HCT116 (cell line): ENCODE measurements at regions not wholly inside any gene's neighbourhood (a gene's known extent, or its start where the extent isn't known, plus 50 kb on each side); places are given as distances from the start of the nearest gene placed in this dataset.

ENCODE experiments used
- ATAC-seq: fragments of 200-7000 bp; cut with Tn5 transposase; 2 replicates; pipeline ENCODE4 v1.9.1; 2020; ENCODE audit warnings: mild to moderate bottlenecking, moderate library complexity
- BruUV-seq: library from RNA; stranded (reverse); fragments of 400-500 nt; replicated peaks from 2 replicates; lab custom pipeline; 2021; lab: Mats Ljungman, UMichigan
- CTCF ChIA-PET: fragments of 300-600 bp; sonication (Branson Sonifier 250); formaldehyde crosslinking; loops from one replicate; lab custom pipeline; 2021; ENCODE audit warnings: antibody characterized with exemption; lab: Charles Lee
- POLR2A ChIA-PET: fragments of 300-600, 350-600 bp; sonication (Branson Sonifier 250); formaldehyde crosslinking; loops from one replicate; lab custom pipeline; 2021; ENCODE audit warnings: antibody characterized with exemption; lab: Charles Lee
- RAD21 ChIA-PET, 2 experiments: fragments of 300-600 bp; sonication (Branson Sonifier 250); formaldehyde crosslinking; loops; one replicate each; lab custom pipeline; 2023; ENCODE audit warnings: low total read pairs in 2 of 2; ENCODE audit not compliant: uncharacterized antibody in 2 of 2, unreplicated experiment in 2 of 2, low non-redundant PET in 1 of 2; lab: Charles Lee
- DNase-seq: peaks from one replicate; pipeline ENCODE4 v3.0.0-alpha.2; 2010; ENCODE audit warnings: low read depth, low spot score
- H2AFZ ChIP-seq: fragments of 200-600 bp; shearing (Covaris generic), sonication (generic); 2 replicates; pipeline ENCODE4 v1.6.1; 2017; ENCODE audit warnings: low read depth, mixed run types, mixed read lengths, antibody characterized with exemption, low read length; ENCODE audit not compliant: poor library complexity, severe bottlenecking
- H3K27ac ChIP-seq: 2 replicates; pipeline ENCODE4 v1.5.1; 2012; ENCODE audit warnings: low read depth, low read length
- H3K27me3 ChIP-seq: fragments of 200-600 bp; sonication (generic); 2 replicates; pipeline ENCODE4 v1.6.1; 2016; ENCODE audit warnings: mixed run types, low read length, mixed read lengths; ENCODE audit not compliant: insufficient read depth
- H3K36me3 ChIP-seq, 2 experiments: fragments of 200-500 bp in 1 of 2; fragments of 200-600 bp in 1 of 2; sonication (Bioruptor generic) in 1 of 2; sonication (generic) in 1 of 2; 2 replicates each; pipeline versions ENCODE4 v1.5.1 to v1.6.1; 2014 to 2016; ENCODE audit warnings: low read length in 2 of 2, inconsistent platforms in 1 of 2, mixed read lengths in 1 of 2, mixed run types in 1 of 2; ENCODE audit not compliant: insufficient read depth in 2 of 2, control insufficient read depth in 1 of 2
- H3K4me1 ChIP-seq, 2 experiments: fragments of 200-600 bp in 1 of 2; sonication (generic) in 1 of 2; 2 replicates each; pipeline versions ENCODE4 v1.5.1 to v1.6.1; 2012 to 2017; ENCODE audit warnings: low read length in 2 of 2, inconsistent platforms in 1 of 2, mild to moderate bottlenecking in 1 of 2, mixed read lengths in 1 of 2, mixed run types in 1 of 2, moderate library complexity in 1 of 2; ENCODE audit not compliant: insufficient read depth in 2 of 2, control insufficient read depth in 1 of 2
- H3K4me2 ChIP-seq: fragments of 200-600 bp; sonication (generic); 2 replicates; pipeline ENCODE4 v1.6.1; 2017; ENCODE audit warnings: mixed run types, low read length, mixed read lengths
- H3K4me3 ChIP-seq, 2 experiments: fragments of 200-600 bp in 1 of 2; sonication (generic) in 1 of 2; replicated peaks in 1 of 2; 2 replicates each; pipeline ENCODE4 v1.5.1; 2011 to 2016; ENCODE audit warnings: low read length in 2 of 2, control low read depth in 1 of 2, low read depth in 1 of 2, mild to moderate bottlenecking in 1 of 2, mixed read lengths in 1 of 2, mixed run types in 1 of 2
- H3K79me2 ChIP-seq: fragments of 200-600 bp; sonication (generic); 2 replicates; pipeline ENCODE4 v1.6.1; 2017; ENCODE audit warnings: mild to moderate bottlenecking, mixed run types, low read length, moderate library complexity, mixed read lengths; ENCODE audit not compliant: insufficient read depth
- H3K9ac ChIP-seq: fragments of 200-600 bp; sonication (generic); 2 replicates; pipeline ENCODE4 v1.6.1; 2016; ENCODE audit warnings: low read length, mixed read lengths
- H3K9me2 ChIP-seq: fragments of 200-600 bp; sonication (generic), shearing (Covaris generic); 2 replicates; pipeline ENCODE4 v1.6.1; 2017; ENCODE audit warnings: mixed run types, mild to moderate bottlenecking, moderate library complexity; ENCODE audit not compliant: insufficient read depth
- H3K9me3 ChIP-seq, 2 experiments: fragments of 200-500 bp in 1 of 2; fragments of 200-600 bp in 1 of 2; sonication (Bioruptor generic) in 1 of 2; sonication (generic) in 1 of 2; 2 replicates each; pipeline ENCODE4 v1.6.1; 2014 to 2017; ENCODE audit warnings: low read length in 2 of 2, mixed read lengths in 2 of 2, inconsistent platforms in 1 of 2, low read depth in 1 of 2, mild to moderate bottlenecking in 1 of 2, mixed run types in 1 of 2, moderate library complexity in 1 of 2; ENCODE audit not compliant: control insufficient read depth in 1 of 2, insufficient read depth in 1 of 2
- H4K20me1 ChIP-seq: fragments of 200-600 bp; sonication (generic), shearing (Covaris generic); 2 replicates; pipeline ENCODE4 v1.6.1; 2017; ENCODE audit warnings: mixed run types, mild to moderate bottlenecking, moderate library complexity; ENCODE audit not compliant: insufficient read depth
- CBX3 ChIP-seq: IDR thresholded peaks from 2 replicates; pipeline ENCODE4 v1.6.1; 2012; ENCODE audit warnings: low read depth
- CEBPB ChIP-seq: IDR thresholded peaks from 2 replicates; pipeline ENCODE4 v1.6.1; 2012; ENCODE audit warnings: low read depth
- CTCF ChIP-seq, 3 experiments: fragments of 200-600 bp in 1 of 3; sonication (generic) in 1 of 3; IDR thresholded peaks in 2 of 3; conservative IDR thresholded peaks in 1 of 3; 2 replicates each; pipeline ENCODE4 v1.5.1; 2012 to 2017; ENCODE audit warnings: low read depth in 2 of 3, low read length in 2 of 3, antibody characterized with exemption in 1 of 3, borderline replicate concordance in 1 of 3, control low read depth in 1 of 3, mild to moderate bottlenecking in 1 of 3, mixed read lengths in 1 of 3, mixed run types in 1 of 3, moderate library complexity in 1 of 3; ENCODE audit not compliant: insufficient read depth in 1 of 3
- ELF1 ChIP-seq: IDR thresholded peaks from 2 replicates; pipeline ENCODE4 v1.6.1; 2012; ENCODE audit warnings: low read depth, borderline replicate concordance
- EZH2 ChIP-seq: fragments of 200-600 bp; sonication (generic); IDR thresholded peaks from 2 replicates; pipeline ENCODE4 v1.6.1; 2017; ENCODE audit warnings: antibody characterized with exemption, mixed run types
- EZH2phosphoT487 ChIP-seq: fragments of 200-600 bp; IDR thresholded peaks from 2 replicates; pipeline ENCODE4 v1.6.1; 2018; ENCODE audit warnings: antibody characterized with exemption, borderline replicate concordance
- FOSL1 ChIP-seq: IDR thresholded peaks from 2 replicates; pipeline ENCODE4 v1.6.1; 2012; ENCODE audit warnings: low read depth
- POLR2A ChIP-seq: IDR thresholded peaks from 2 replicates; pipeline ENCODE4 v1.7.0; 2011; ENCODE audit warnings: borderline replicate concordance; ENCODE audit not compliant: insufficient read depth, insufficient read length; ENCODE audit errors: extremely low read depth
- POLR2AphosphoS5 ChIP-seq: IDR thresholded peaks from 2 replicates; pipeline ENCODE4 v1.6.1; 2011; ENCODE audit warnings: mild to moderate bottlenecking, low read depth, low read length, moderate library complexity
- SIN3A ChIP-seq: IDR thresholded peaks from 2 replicates; pipeline ENCODE4 v1.6.1; 2012; ENCODE audit warnings: low read depth
- SP1 ChIP-seq: IDR thresholded peaks from 2 replicates; pipeline ENCODE4 v1.6.1; 2012; ENCODE audit warnings: low read depth
- ZFX ChIP-seq: fragments of 450-650 bp; IDR thresholded peaks from 2 replicates; pipeline ENCODE4 v1.6.1; 2017
- intact Hi-C: fragments of 100-400 bp; cut with micrococcal nuclease; formaldehyde crosslinking; loops from 2 replicates; pipeline ENCODE4 v1.10.0; 2022
- TF ChIP-seq, protein P1 (sequence below): IDR thresholded peaks from 2 replicates; pipeline ENCODE4 v1.6.1; 2012
- TF ChIP-seq, protein P2 (sequence below): IDR thresholded peaks from 2 replicates; pipeline ENCODE4 v1.6.1; 2011; ENCODE audit warnings: mild to moderate bottlenecking, low read length, moderate library complexity; ENCODE audit not compliant: insufficient replicate concordance; ENCODE audit errors: extremely low read depth
- TF ChIP-seq, protein P3 (sequence below): IDR thresholded peaks from 2 replicates; pipeline ENCODE4 v1.6.1; 2012

DNA sequence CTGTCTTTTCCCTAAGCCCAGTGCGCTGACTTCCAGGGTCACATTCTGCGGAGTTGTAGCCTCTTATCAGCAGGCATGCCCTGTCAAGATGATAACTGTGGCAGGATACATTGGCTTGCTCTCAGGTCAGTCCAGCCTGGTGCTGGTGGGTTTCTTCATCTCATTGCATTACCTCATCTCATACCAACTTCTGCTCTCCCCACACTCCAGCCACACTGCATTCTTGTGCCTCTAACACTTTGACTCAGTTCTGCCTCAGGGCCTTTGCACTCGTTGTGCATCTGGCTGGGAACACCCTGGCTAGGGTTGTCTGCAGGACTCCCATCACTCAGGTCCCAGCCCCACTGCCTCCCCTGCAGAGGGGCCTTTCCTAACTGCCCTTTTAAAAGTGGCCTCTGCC lies 110.3 kb upstream of the BACH2 start:
- no peak overlapping the region for H3K4me3 ChIP-seq
- no peaks in the 10 kb centered on the region for H3K9me2 ChIP-seq
- CTCF ChIA-PET: no interaction called here
- ATAC-seq: no peak
- no peak overlapping the region for H3K9ac ChIP-seq
- H3K27me3 ChIP-seq: no peaks in the 10 kb centered on the region
- DNase-seq: no peak
- no peak overlapping the region for H3K27ac ChIP-seq
- RAD21 ChIA-PET: no interaction called here
- POLR2A ChIA-PET: no interaction called here
- no peak overlapping the region for H2AFZ ChIP-seq
- TF ChIP-seq, protein P1, sequence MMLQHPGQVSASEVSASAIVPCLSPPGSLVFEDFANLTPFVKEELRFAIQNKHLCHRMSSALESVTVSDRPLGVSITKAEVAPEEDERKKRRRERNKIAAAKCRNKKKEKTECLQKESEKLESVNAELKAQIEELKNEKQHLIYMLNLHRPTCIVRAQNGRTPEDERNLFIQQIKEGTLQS: no peak
- TF ChIP-seq EZH2phosphoT487 (no peak), POLR2AphosphoS5 (no peak), SP1 (no peak), CEBPB (no peak), ZFX (no peak), ELF1 (no peak), FOSL1 (no peak), EZH2 (no peak), CBX3 (no peak), POLR2A (no peak), SIN3A (no peak), CTCF (IDR thresholded peaks at IDR 0.05 in 2 of 3, conservative IDR thresholded peaks at IDR 0.05 in 1 of 3; ENCODE audit: borderline replicate concordance in 1 of 3, insufficient read depth in 1 of 3, low read depth in 2 of 3, low read length in 2 of 3) (no peak)
- TF ChIP-seq, protein P2, sequence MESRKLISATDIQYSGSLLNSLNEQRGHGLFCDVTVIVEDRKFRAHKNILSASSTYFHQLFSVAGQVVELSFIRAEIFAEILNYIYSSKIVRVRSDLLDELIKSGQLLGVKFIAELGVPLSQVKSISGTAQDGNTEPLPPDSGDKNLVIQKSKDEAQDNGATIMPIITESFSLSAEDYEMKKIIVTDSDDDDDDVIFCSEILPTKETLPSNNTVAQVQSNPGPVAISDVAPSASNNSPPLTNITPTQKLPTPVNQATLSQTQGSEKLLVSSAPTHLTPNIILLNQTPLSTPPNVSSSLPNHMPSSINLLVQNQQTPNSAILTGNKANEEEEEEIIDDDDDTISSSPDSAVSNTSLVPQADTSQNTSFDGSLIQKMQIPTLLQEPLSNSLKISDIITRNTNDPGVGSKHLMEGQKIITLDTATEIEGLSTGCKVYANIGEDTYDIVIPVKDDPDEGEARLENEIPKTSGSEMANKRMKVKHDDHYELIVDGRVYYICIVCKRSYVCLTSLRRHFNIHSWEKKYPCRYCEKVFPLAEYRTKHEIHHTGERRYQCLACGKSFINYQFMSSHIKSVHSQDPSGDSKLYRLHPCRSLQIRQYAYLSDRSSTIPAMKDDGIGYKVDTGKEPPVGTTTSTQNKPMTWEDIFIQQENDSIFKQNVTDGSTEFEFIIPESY: no peak
- TF ChIP-seq, protein P3, sequence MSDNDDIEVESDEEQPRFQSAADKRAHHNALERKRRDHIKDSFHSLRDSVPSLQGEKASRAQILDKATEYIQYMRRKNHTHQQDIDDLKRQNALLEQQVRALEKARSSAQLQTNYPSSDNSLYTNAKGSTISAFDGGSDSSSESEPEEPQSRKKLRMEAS: no peak
- H3K79me2 ChIP-seq: no peaks in the 10 kb centered on the region
- H4K20me1 ChIP-seq: no peaks in the 10 kb centered on the region
- H3K4me2 ChIP-seq: 0 out of 2 replicates have a peak overlapping the region, but pooled peaks have one; percentile 28
- no peaks in the 10 kb centered on the region for H3K36me3 ChIP-seq
- peaks cover 13 to 28% of the 10 kb centered on the region in 2 experiments; a peak in 3 of 4 replicates for H3K4me1 ChIP-seq
- intact Hi-C loops: no loop called here
- no peaks in the 10 kb centered on the region for H3K9me3 ChIP-seq
- BruUV-seq: no TSS peak
